Loucy (cell line): ENCODE measurements at regions not wholly inside any gene's neighbourhood (a gene's known extent, or its start where the extent isn't known, plus 50 kb on each side); places are given as distances from the start of the nearest gene placed in this dataset.

Experiments
- EZH2phosphoT487 ChIP-seq: fragments of 200-600 bp; IDR thresholded peaks from 2 replicates; pipeline ENCODE4 v1.6.1; 2018; ENCODE audit warnings: antibody characterized with exemption, mild to moderate bottlenecking, moderate library complexity, borderline replicate concordance
- TF ChIP-seq, protein P1 (sequence below): fragments of 200-600 bp; sonication (generic); conservative IDR thresholded peaks from 2 replicates; pipeline ENCODE4 v1.5.1; 2014; ENCODE audit warnings: mild to moderate bottlenecking, antibody characterized with exemption, low read length

DNA sequence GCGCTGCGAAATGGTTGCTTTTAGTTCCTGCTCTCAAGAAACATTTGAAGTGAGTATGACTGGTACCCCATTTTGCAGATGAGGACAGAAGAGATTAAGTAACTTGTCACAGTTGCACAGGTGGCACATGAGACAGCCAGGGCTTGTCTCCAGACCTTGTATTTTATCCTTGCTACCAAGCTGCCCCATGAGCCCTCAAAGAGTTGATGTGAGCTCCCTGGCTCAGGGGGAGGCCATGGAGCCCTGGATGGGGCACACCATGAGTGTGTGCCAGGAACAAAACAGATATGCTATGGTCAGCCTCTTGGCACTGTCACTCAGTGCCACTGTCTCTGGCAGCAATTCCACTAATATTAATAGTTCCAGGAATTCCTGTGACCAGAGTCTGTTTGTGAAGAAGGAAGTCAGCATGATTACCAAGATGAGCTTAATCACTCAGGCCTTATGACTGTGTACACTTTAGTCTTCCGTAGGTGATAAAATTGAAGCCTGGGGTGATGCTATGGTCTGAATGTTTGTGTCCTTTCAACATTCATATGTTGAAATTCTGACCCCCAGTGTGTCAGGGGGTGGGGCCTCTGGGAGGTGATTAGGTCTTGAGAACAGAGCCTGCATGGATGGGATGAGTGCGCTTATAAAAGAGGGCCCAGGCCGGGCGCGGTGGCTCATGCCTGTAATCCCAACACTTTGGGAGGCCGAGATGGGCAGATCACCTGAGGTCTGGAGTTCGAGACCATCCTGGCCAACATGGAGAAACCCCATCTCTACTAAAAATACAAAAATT is 806.8 kb downstream of the AACS start:
- no peak for TF ChIP-seq EZH2phosphoT487
- TF ChIP-seq, protein P1, sequence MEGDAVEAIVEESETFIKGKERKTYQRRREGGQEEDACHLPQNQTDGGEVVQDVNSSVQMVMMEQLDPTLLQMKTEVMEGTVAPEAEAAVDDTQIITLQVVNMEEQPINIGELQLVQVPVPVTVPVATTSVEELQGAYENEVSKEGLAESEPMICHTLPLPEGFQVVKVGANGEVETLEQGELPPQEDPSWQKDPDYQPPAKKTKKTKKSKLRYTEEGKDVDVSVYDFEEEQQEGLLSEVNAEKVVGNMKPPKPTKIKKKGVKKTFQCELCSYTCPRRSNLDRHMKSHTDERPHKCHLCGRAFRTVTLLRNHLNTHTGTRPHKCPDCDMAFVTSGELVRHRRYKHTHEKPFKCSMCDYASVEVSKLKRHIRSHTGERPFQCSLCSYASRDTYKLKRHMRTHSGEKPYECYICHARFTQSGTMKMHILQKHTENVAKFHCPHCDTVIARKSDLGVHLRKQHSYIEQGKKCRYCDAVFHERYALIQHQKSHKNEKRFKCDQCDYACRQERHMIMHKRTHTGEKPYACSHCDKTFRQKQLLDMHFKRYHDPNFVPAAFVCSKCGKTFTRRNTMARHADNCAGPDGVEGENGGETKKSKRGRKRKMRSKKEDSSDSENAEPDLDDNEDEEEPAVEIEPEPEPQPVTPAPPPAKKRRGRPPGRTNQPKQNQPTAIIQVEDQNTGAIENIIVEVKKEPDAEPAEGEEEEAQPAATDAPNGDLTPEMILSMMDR = no peak
